Activated CD4-positive, alpha-beta T cell treated with anti-CD3 and anti-CD28 coated beads, Interleukin-10, Interleukin-2, amounts not matched to agents 100 ng/mL and 50 ng/mL, durations not matched to agents 16 hours and 8 hours (primary cell): ENCODE measurements at regions not wholly inside any gene's neighbourhood (a gene's known extent, or its start where the extent isn't known, plus 50 kb on each side); places are given as distances from the start of the nearest gene placed in this dataset.
"Not testable (repeated sequence)": the region's sequence is repeated elsewhere in the genome, so short reads cannot be mapped to it uniquely, and the experiment has no call there.

Experiments used
- DNase-seq: peaks from one replicate; pipeline ENCODE4 v3.0.0-alpha.2; 2020

- no peak for DNase-seq
Observed at GRCh38 chrX:51151734-51152133, 180.9 kb upstream of the NUDT10 start.

- peak; percentile 17 for DNase-seq
Observed at GRCh38 chrX:51155157-51155556, 177.5 kb upstream of the NUDT10 start.

GRCh38 chrX:51155566-51155965, 177.1 kb upstream of the NUDT10 start:
- no peak for DNase-seq

- DNase-seq, result no peak
Observed at GRCh38 chrX:51158231-51158630, 174.4 kb upstream of the NUDT10 start.

GRCh38 chrX:51159378-51159777, 173.2 kb upstream of the NUDT10 start:
- not testable (repeated sequence) for DNase-seq

- DNase-seq, result no peak
Observed at GRCh38 chrX:51163730-51164129, 168.9 kb upstream of the NUDT10 start.

- DNase-seq, result not testable (repeated sequence)
Observed at GRCh38 chrX:51178356-51178900, 154.2 kb upstream of the NUDT10 start.

GRCh38 chrX:51179805-51180204, 152.8 kb upstream of the NUDT10 start:
- DNase-seq, result not testable (repeated sequence)

- DNase-seq, result no peak
Observed at GRCh38 chrX:51182545-51182944, 150.1 kb upstream of the NUDT10 start.

- no peak for DNase-seq
Observed at GRCh38 chrX:51192104-51192503, 140.5 kb upstream of the NUDT10 start.

GRCh38 chrX:51215266-51215665, 117.4 kb upstream of the NUDT10 start:
- no peak for DNase-seq

- DNase-seq, result no peak
Observed at GRCh38 chrX:51215856-51216255, 116.8 kb upstream of the NUDT10 start.

GRCh38 chrX:51242212-51242611, 90.4 kb upstream of the NUDT10 start:
- no peak for DNase-seq

- no peak for DNase-seq
Observed at GRCh38 chrX:51257490-51257889, 75.1 kb upstream of the NUDT10 start.

- not testable (repeated sequence) for DNase-seq
Observed at GRCh38 chrX:51262271-51262670, 70.4 kb upstream of the NUDT10 start.

- no peak for DNase-seq
Observed at GRCh38 chrX:51272638-51273037, 60.0 kb upstream of the NUDT10 start.

GRCh38 chrX:51281758-51282318, 50.8 kb upstream of the NUDT10 start:
- DNase-seq, result peak; percentile 28
